Ovary (tissue), 3 donors: ENCODE measurements at regions not wholly inside any gene's neighbourhood (a gene's known extent, or its start where the extent isn't known, plus 50 kb on each side); places are given as distances from the start of the nearest gene placed in this dataset.

Experiments used
- EP300 ChIP-seq: sonication (generic); formaldehyde crosslinking; IDR thresholded peaks from one replicate; pipeline ENCODE4 v1.6.1; 2017; ENCODE audit warnings: antibody characterized with exemption
- POLR2A ChIP-seq: fragments of 450-650 bp; IDR thresholded peaks from one replicate; pipeline ENCODE4 v1.6.1; 2017; ENCODE audit warnings: antibody characterized with exemption, mild to moderate bottlenecking, moderate library complexity
- TF ChIP-seq, protein P1 (sequence below), 3 donors: fragments of 450-650 bp in 2 of 3; fragments of 200-600 bp in 1 of 3; IDR thresholded peaks; one replicate each; pipeline versions ENCODE4 v1.5.1 to v1.8.0; 2016 to 2022; ENCODE audit warnings: antibody characterized with exemption in 3 of 3, mild to moderate bottlenecking in 1 of 3
- donor health status: DM: no; HTN: no; CAD: no.

DNA sequence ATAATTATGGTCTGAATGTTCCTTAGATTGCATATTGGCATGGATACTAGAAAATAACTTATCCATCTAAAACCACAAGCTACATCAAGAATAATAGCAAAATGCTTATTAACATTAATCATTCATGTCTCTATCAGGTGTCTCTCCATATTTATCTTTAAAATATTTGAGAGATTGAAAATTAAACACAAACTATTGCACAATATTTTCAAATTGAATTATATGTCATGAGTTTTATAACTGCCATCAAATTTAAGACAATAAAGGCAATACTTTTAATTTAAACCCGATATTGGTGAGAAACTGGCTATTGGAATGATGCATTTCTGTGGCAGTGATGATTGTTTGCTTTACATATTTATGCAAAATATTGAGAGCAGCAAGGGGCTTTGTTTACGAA lies 1506.8 kb upstream of the B3GALT2 start:
- no peak for TF ChIP-seq POLR2A
- TF ChIP-seq, protein P1, sequence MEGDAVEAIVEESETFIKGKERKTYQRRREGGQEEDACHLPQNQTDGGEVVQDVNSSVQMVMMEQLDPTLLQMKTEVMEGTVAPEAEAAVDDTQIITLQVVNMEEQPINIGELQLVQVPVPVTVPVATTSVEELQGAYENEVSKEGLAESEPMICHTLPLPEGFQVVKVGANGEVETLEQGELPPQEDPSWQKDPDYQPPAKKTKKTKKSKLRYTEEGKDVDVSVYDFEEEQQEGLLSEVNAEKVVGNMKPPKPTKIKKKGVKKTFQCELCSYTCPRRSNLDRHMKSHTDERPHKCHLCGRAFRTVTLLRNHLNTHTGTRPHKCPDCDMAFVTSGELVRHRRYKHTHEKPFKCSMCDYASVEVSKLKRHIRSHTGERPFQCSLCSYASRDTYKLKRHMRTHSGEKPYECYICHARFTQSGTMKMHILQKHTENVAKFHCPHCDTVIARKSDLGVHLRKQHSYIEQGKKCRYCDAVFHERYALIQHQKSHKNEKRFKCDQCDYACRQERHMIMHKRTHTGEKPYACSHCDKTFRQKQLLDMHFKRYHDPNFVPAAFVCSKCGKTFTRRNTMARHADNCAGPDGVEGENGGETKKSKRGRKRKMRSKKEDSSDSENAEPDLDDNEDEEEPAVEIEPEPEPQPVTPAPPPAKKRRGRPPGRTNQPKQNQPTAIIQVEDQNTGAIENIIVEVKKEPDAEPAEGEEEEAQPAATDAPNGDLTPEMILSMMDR (IDR thresholded peaks at IDR 0.05) = no peak
- TF ChIP-seq EP300 = no peak
